Spleen (tissue), 7 donors: ENCODE measurements at regions not wholly inside any gene's neighbourhood (a gene's known extent, or its start where the extent isn't known, plus 50 kb on each side); places are given as distances from the start of the nearest gene placed in this dataset.

Experiments
- CTCF ChIP-seq, 11 experiments: fragments of 200-600 bp in 7 of 11; fragments of 450-650 bp in 4 of 11; sonication (generic) in 4 of 11; IDR thresholded peaks in 8 of 11; conservative IDR thresholded peaks in 3 of 11; 1 replicate in 7 of 11; 2 replicates in 4 of 11; pipeline versions ENCODE4 v1.4.0 to v1.8.0; 2016 to 2021; ENCODE audit warnings: antibody characterized with exemption in 11 of 11, inconsistent platforms in 4 of 11, mild to moderate bottlenecking in 1 of 11
- POLR2A ChIP-seq, 3 donors: fragments of 450-650 bp; IDR thresholded peaks; one replicate each; pipeline ENCODE4 v1.5.1; 2017; ENCODE audit warnings: antibody characterized with exemption in 3 of 3, mild to moderate bottlenecking in 1 of 3
- POLR2AphosphoS5 ChIP-seq, 3 donors: sonication (generic); formaldehyde crosslinking; IDR thresholded peaks; one replicate each; pipeline ENCODE4 v1.5.1; 2017; ENCODE audit warnings: antibody characterized with exemption in 3 of 3
- donor health status: DM: no; HTN: no; CAD: no; lungs with moderate emphysema.
- donor health status: DM: no; HTN: no; CAD: no.
- donor health status: DM: no; HTN: no; CAD: no.

GRCh38 chr2:7375901-7376300 is 458.7 kb downstream of the RNF144A start:
- no peak for TF ChIP-seq CTCF (IDR thresholded peaks at IDR 0.05 in 8 of 11, conservative IDR thresholded peaks at IDR 0.05 in 3 of 11)
- no peak for TF ChIP-seq POLR2A (IDR thresholded peaks at IDR 0.05)
- TF ChIP-seq POLR2AphosphoS5 (IDR thresholded peaks at IDR 0.05): no peak
